ENCODE measurements at regions not wholly inside any gene's neighbourhood (a gene's known extent, or its start where the extent isn't known, plus 50 kb on each side); places are given as distances from the start of the nearest gene placed in this dataset.

- DNase-seq: no peak
These were observed 127.0 kb upstream of the STMND1 start for GRCh38 chr6:16974704-16975359.

GRCh38 chr6:16974387-16974673 is 127.5 kb upstream of the STMND1 start:
- no peak for DNase-seq

GRCh38 chr6:16973545-16974386 is 128.1 kb upstream of the STMND1 start:
- DNase-seq: peak; percentile 32

GRCh38 chr6:16973051-16973450 is 128.8 kb upstream of the STMND1 start:
- peak; percentile 39 for DNase-seq

DNA sequence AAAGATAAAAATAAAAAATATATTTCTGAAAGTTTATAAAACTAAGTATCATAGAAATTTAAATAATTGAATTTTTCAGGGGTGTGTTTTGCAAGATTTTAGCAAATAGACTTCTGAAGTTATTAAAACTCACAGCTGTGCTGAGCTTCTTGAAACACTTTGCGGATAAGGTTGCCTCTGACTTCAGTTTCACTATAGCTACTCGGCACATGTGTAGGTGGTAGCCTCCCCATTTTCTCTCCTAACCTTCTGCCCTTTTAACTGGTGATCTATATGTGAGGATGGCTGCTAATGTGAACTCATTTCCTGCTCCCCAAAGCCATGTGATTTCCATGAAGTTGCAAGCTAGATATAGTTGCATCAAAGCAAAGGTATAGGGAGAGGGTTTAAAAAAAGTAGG is 129.3 kb upstream of the STMND1 start:
- no peak for DNase-seq

GRCh38 chr6:16969699-16970655 is 131.9 kb upstream of the STMND1 start:
- no peak for DNase-seq

- DNase-seq: no peak
These were observed 133.7 kb upstream of the STMND1 start for GRCh38 chr6:16968101-16968500.

DNA sequence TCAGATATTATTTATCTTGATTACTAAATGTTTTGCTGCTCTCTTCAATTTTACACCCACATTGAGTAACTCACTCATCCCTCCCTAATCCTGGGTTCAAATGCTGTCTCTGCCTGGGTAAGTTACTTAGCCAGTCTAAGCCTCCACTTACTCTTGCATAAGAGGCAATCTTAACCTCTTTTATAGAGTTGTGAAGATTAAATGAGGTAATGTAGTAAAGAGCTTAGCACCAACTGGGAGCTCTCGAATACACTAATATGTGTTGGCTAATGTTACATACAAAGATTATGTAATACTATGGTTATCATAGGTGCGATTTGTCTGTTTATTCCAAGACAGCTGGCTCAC is 134.4 kb upstream of the STMND1 start:
- no peak for DNase-seq

DNA sequence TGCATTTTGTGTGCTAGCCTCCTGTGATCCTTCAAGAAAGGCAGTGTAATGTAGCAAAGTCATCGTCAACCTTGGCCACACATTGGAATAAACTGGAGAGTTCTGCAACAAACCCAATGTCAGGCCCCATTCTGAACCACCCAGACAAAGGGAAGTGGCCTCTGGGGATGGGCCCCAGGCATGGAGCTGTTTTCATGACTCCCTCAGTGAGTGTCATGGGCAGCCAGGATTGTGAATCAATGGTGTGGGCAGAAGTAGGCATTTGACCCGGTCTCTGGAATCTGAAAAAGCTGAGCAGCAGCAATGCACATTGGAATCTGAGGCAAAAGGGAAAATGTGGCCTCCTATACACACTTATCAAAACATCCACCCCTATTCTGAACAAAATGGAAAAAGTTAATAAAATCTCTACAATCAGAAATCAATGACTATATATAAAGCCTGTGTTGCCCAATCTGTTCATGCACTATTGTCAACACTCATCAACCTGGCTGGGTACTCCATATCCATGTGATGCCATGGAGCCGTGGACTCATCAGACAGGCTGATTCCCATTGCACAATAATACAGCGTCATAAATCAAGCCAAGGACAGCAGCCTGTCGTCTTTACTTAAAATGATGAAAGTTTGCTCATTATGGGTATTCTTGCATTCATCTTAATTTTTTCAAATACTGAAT is 134.9 kb upstream of the STMND1 start:
- DNase-seq: peak; percentile 55

DNA sequence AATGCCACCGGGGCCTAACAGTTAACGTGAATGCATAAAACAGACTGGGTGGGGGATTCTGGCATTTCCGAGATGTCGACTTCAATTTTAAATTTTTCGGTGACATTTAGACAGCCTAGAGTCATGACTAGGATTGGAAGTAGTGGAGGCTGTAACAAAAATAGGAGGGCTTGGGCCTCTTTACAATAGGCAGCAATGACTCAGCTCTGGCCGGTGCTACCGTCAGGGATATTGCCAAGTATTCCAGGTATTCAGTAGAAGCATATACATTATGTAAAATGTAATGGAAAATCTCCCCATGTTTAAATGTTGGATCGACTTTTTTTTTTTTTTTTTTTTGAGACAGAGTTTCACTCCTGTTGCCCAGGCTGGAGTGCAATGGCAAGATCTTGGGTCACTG is 136.2 kb upstream of the STMND1 start:
- DNase-seq: no peak

- peak; percentile 70 for DNase-seq
These were observed 137.0 kb upstream of the STMND1 start for GRCh38 chr6:16964553-16965499.

DNA sequence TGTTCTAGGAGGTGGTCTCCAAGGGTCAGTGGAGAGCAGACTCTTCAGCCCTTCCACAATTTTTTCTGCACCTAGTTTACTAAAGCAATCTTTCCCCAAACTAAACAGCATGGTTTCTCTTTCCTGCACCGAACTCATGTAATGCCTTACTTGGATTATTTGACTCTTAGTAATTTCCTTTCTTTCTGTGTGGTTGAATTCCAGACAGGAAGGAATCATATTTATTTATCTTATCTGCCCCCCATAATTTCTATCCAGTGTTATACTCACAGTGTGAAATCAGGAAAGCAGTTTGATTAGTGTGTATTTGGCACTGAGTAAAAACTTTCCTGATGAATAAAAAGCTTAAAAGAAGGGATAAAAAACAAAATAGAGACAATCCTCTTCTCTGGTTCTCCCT is 140.3 kb upstream of the STMND1 start:
- no peak for DNase-seq

GRCh38 chr6:16959789-16960188 is 142.1 kb upstream of the STMND1 start:
- DNase-seq: no peak

DNA sequence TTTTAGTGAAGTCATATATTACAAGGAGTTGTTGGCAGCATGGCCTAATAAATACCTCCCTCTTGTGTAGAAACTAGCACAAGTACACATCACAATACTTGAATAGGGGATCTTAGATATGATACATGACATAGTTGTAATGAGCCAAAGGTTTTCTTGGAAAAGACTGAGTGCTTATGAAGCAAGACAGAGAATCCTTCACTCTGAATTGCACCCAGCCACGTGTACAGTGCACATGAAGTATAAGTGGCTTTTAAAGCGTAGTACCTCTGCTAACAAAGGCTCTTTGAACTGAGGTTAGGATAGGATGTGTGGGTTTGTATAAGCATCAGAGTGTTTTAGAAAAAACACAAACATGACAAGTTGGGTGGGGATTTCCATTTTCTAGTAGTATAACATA is 145.5 kb upstream of the STMND1 start:
- no peak for DNase-seq

DNA sequence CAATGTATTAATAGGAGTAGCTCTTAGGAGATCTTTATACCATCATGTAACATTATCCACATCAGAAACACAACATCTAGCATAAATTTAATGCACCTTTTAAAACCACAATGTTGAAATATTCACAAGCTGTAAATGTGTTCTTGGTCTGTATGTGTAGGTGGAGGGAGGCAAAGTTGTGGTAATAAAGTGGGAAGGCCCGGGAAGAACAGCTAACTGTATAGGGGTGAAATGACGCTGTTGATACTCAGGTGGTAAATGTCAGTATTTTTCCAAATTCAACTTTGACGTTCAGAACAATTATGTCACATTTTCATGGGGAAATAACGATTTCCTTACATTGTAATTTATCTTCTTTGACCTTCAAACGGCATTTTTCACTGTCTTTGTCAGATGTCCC is 146.0 kb upstream of the STMND1 start:
- DNase-seq: no peak

- no peak for DNase-seq
These were observed 147.9 kb upstream of the STMND1 start for GRCh38 chr6:16953905-16954304.

GRCh38 chr6:16953446-16953845 is 148.4 kb upstream of the STMND1 start:
- no peak for DNase-seq

DNA sequence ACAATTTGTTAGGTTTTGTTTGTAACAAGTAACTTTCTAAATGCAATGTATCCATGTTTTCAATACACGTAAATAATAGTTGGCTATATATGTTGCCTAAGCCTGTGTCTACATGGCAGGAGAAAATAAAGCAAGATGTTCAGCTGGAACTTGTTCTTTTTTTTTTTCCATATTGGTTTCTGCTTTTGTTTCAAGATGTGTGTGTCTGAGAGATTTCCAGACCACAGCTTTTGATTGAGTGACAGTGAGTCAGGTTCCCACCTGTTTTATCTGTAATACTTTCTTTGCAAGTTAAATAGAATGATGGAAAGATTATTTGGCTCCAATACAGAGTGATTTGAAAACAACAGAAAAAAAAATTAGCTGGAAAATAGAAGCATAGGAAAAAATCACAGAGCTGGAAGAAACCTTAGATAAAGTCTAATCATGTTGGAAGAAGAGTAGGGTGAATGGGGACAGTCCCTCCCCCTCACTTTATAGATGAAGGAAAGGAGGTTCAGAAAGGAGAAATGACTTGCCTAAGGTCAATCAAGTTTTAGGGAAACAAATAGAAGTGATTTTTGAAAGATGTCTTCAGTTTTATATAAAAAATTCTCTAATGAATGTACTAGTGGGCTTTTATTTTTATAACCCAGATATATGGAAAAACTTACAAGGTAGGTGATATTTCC is 150.9 kb upstream of the STMND1 start:
- no peak for DNase-seq

DNA sequence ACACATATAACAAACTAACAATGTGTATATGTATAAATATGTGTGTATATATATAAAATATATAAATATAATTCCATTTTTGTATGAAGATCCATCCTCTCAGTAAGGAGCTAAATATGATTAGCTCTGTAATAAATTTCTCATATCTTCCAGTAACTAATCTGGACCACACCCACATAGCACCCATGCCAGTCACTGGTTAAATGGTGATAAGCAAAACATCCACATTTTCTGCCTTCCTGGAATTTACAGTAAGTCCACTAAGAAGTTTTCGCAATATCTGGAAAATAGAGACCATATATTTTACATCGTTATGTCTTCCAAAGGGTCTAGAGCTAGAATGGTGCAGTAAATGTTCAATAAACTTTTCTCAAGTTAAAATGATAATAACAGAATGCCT is 151.5 kb upstream of the STMND1 start:
- no peak for DNase-seq

GRCh38 chr6:16949716-16950115 is 152.1 kb upstream of the STMND1 start:
- DNase-seq: no peak

DNA sequence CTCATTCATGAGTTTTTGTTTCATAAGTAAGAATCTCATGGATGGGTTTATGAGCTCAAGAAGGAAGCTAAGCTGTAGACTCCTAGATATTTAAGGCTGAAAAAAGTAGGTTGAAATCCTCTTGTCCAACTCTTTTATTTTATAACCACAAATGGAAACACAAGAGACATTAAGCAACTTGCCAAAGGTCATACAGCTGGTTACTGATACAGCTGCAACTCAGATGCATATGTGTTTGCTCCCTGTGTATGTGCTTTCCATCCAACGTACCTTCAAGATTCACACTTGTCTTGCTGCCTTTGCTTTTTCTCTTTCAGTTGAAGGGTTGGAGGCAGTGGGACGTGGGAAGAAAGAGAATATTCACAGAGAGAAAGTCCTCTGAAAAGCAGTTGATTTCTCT is 153.5 kb upstream of the STMND1 start:
- no peak for DNase-seq

All from suppressor macrophage treated with lipopolysaccharide for 4 hours (primary cell).